GM12874 (cell line): ENCODE measurements at regions not wholly inside any gene's neighbourhood (a gene's known extent, or its start where the extent isn't known, plus 50 kb on each side); places are given as distances from the start of the nearest gene placed in this dataset.

Source experiments
- TF ChIP-seq, protein P1 (sequence below): IDR thresholded peaks from 2 replicates; pipeline ENCODE4 v1.5.1; 2011; ENCODE audit warnings: low read depth, mild to moderate bottlenecking, control low read depth, low read length, moderate library complexity; ENCODE audit not compliant: insufficient read depth

DNA sequence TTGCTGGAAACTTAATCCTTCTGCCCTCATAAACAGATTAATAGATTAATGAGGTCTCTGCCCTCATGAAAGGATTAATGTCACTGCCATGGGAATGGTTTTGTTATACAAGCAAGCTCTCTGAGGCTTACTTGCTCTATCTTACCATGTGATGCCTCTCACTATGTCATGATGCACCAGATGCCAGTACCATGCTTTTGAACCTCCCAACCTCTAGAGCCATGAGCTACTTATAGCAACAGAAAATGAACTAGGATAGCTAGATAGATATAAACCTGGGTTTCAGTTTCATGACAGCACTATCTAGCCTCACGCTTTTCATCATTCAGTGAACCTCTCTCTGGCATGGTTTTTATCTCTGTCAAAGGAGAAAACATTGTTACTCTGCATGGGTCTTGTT lies 371.6 kb upstream of the LRP1B start:
- TF ChIP-seq, protein P1, sequence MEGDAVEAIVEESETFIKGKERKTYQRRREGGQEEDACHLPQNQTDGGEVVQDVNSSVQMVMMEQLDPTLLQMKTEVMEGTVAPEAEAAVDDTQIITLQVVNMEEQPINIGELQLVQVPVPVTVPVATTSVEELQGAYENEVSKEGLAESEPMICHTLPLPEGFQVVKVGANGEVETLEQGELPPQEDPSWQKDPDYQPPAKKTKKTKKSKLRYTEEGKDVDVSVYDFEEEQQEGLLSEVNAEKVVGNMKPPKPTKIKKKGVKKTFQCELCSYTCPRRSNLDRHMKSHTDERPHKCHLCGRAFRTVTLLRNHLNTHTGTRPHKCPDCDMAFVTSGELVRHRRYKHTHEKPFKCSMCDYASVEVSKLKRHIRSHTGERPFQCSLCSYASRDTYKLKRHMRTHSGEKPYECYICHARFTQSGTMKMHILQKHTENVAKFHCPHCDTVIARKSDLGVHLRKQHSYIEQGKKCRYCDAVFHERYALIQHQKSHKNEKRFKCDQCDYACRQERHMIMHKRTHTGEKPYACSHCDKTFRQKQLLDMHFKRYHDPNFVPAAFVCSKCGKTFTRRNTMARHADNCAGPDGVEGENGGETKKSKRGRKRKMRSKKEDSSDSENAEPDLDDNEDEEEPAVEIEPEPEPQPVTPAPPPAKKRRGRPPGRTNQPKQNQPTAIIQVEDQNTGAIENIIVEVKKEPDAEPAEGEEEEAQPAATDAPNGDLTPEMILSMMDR: no peak

DNA sequence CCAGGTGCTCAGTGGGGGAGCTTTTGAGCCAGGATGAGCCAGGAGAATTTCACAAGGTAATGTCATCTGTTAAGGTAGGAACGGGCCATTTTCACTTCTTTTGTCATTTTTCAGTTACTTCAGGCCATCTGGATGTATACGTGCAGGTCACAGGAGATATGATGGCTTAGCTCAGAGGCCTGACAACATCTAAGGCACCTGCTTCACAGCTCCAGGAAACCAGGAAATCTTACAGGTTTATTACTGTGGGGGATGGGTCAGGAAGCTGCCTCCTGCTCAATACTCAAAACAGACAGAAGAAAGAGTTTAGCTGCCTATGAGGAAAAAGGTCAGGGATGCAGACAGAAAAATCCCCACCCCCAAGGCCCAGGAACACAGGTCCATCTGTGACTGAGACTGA lies 364.3 kb upstream of the LRP1B start:
- TF ChIP-seq, protein P1: no peak

DNA sequence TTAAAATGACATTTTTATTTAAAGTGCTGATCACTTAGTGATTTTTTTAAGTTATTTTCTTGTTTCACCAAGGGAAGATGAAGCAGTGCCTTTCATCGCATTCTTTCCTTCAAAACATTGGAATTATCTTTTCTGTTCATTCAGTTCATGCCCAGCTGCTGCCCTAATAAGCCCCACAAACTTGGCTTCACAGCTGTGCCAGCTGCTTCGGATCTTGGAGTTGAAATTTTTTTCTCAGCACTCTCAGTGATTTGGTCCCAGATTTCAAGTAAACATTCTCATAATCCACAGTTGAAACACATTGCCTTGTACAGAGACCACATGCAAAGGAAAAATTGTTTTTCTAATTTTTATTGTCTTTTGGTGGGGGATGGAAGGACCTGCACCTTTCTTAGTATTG lies 353.3 kb upstream of the LRP1B start:
- TF ChIP-seq, protein P1: no peak

DNA sequence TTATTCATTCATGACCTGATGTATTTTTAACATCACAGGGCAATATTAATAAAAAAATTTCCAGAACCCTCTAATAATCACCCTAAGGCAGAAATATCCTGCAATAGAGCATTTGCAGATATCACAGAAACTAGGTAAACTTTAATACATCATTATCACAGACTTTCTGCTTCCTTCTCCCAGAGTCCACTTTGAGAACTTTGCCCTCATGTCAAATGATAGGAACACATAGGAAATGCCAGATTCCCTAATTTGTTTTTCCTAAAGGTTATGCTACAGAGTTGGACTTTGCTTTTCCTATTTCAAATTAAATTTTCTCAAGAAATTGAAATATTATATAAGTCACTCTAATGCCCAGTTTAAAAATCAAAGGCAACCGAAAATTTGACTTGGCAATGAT lies 352.8 kb upstream of the LRP1B start:
- TF ChIP-seq, protein P1: no peak

DNA sequence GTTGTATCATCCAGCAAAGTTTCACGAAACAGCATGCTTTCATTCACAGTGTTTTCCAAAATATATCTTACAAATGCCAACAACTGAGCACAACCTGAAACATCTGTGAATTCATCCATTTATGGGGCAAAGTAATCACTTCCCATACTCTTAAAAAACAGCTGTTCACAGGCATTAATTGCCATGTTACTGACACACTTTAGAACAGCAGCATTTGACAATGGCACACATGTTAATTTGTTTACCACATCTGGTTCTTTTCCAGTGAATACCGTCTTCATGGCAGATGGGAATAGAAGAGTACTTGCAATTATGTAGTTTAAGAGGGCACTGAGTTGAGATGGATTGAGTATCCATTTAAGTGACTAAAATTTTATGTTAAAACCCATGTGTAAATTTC lies 347.4 kb upstream of the LRP1B start:
- TF ChIP-seq, protein P1: no peak

DNA sequence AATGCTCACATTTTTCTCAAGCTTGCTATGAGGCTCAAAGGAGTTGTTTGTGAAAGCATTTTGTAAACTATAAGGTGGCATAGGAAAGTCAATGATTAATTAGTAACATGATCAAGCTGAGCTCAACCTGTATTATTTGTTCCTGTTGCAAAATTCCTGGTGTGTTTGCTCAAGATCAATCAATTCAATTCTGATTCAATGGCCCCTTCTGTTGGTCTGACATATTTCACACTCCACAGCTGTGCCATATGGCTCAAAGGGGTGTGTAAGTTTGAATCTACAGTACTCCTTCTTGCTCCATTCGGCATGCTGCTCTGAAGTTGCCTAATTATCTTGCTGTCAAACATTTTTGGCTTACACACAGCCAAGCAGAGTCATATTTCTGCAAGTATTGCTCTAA lies 341.6 kb upstream of the LRP1B start:
- TF ChIP-seq, protein P1: no peak

DNA sequence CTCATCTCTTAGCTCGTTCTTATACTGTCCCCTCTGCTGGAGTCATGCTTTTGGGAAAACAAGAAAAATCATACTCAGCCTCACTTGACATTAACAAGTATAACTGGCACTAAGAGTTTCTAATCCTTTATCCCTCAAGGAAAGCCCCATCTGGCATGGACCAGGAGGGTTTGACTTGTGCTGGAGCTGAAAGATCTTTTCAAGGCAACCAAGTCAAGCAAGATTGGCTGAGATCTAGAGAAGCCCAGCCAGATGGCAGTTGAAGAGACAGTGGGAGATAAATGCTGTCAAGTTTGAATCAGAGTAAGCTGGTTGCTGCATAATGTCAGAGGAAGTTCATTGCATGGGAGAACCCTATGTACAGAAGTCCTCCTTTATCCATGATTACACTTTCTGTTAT lies 336.5 kb upstream of the LRP1B start:
- TF ChIP-seq, protein P1: no peak

DNA sequence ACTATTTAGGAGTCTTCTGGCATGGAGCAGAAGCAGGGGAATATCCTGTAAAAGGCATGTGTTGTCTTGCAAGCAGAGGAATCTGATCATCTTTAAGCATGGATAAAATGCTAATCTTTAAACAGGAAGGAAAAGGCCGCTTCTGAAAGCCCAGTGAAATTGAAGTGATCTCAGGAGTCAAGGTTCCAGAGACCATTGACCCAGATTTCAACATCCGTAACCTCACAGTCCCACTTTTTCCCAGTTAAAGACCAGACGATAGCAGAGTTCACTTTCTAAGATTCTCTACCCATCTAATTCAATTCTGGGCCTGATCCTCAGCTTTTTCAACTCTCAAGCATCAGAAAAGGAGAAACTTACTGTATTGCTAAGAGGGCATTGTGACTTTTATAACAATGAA lies 332.2 kb upstream of the LRP1B start:
- TF ChIP-seq, protein P1: no peak
